Progenitor cell of endocrine pancreas (in vitro differentiated cells): ENCODE measurements at regions not wholly inside any gene's neighbourhood (a gene's known extent, or its start where the extent isn't known, plus 50 kb on each side); places are given as distances from the start of the nearest gene placed in this dataset.
A peak's percentile ranks its signal among the peaks of the same experiment; 100 is the strongest.

ENCODE experiments used
- DNase-seq: peaks from one replicate; pipeline ENCODE4 v3.0.0; 2021; ENCODE audit warnings: low spot score; ENCODE audit not compliant: unreplicated experiment
- H3K27ac Mint-ChIP-seq: 2 replicates; pipeline ENCODE4 v1.8.0; 2021; ENCODE audit warnings: mild to moderate bottlenecking, moderate library complexity, mixed read lengths
- H3K27me3 Mint-ChIP-seq: 2 replicates; pipeline ENCODE4 v1.8.0; 2021; ENCODE audit warnings: mixed read lengths
- H3K36me3 Mint-ChIP-seq: 2 replicates; pipeline ENCODE4 v1.8.0; 2022; ENCODE audit warnings: mixed read lengths; ENCODE audit not compliant: insufficient read depth
- H3K4me1 Mint-ChIP-seq: 2 replicates; pipeline ENCODE4 v1.8.0; 2021; ENCODE audit warnings: low read depth, mixed read lengths
- H3K4me3 Mint-ChIP-seq: 2 replicates; pipeline ENCODE4 v1.8.0; 2021; ENCODE audit warnings: low read depth, mild to moderate bottlenecking, moderate library complexity, mixed read lengths
- H3K9me3 Mint-ChIP-seq: 2 replicates; pipeline ENCODE4 v1.8.0; 2021; ENCODE audit warnings: low read depth, mixed read lengths
- TF ChIP-seq, protein P1 (sequence below): fragments of 200-600 bp; sonication (generic); IDR thresholded peaks from one replicate; pipeline ENCODE4 v1.5.0; 2021; ENCODE audit warnings: antibody characterized with exemption, mild to moderate bottlenecking; ENCODE audit not compliant: unreplicated experiment

DNA sequence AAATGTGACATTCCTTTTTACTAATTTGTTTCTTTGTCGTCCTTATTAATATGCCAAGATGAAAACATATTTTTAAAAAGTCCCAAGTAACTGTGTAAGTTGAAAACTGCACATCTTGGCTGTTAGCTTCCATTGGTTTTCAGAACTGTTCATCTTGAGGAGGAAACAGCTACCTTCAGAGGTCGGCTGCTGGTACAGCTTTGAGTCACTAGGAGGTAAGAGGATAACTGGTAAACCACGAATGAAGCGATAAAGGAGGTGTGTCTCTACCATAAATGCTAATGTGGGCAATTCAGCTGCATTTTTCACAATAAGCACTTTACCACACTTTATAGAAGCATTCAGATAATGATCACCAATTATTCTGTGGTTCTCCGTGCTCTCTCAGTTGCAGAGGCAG lies 137.5 kb upstream of the KRAS start:
- H3K27ac Mint-ChIP-seq, result no peak overlapping the region
- no peak overlapping the region for H3K4me3 Mint-ChIP-seq
- peaks cover 3% of the 10 kb centered on the region for H3K9me3 Mint-ChIP-seq
- peaks cover 7% of the 10 kb centered on the region for H3K27me3 Mint-ChIP-seq
- TF ChIP-seq, protein P1, sequence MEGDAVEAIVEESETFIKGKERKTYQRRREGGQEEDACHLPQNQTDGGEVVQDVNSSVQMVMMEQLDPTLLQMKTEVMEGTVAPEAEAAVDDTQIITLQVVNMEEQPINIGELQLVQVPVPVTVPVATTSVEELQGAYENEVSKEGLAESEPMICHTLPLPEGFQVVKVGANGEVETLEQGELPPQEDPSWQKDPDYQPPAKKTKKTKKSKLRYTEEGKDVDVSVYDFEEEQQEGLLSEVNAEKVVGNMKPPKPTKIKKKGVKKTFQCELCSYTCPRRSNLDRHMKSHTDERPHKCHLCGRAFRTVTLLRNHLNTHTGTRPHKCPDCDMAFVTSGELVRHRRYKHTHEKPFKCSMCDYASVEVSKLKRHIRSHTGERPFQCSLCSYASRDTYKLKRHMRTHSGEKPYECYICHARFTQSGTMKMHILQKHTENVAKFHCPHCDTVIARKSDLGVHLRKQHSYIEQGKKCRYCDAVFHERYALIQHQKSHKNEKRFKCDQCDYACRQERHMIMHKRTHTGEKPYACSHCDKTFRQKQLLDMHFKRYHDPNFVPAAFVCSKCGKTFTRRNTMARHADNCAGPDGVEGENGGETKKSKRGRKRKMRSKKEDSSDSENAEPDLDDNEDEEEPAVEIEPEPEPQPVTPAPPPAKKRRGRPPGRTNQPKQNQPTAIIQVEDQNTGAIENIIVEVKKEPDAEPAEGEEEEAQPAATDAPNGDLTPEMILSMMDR, result no peak
- H3K36me3 Mint-ChIP-seq, result no peaks in the 10 kb centered on the region
- no peak for DNase-seq
- H3K4me1 Mint-ChIP-seq, result peaks cover 23% of the 10 kb centered on the region

DNA sequence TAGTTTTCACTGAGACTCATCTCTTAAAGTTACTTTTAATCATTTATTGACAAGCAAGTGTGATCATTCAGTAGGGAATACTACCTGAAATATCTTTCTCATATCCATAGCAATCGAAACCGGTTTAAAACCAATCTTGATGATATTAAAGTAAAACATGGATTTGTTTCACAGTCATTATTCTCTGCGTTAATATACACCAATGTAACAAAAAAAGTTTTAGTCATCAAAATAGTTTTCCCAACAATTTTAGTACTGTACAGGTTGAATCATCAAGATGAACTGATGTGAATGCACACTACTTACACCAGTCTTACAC lies 137.0 kb upstream of the KRAS start:
- H3K36me3 Mint-ChIP-seq, result no peaks in the 10 kb centered on the region
- peak overlapping the region; percentile 88 for H3K27ac Mint-ChIP-seq
- peaks cover 24% of the 10 kb centered on the region for H3K4me1 Mint-ChIP-seq
- peak overlapping the region; percentile 63 for H3K4me3 Mint-ChIP-seq
- peaks cover 3% of the 10 kb centered on the region for H3K9me3 Mint-ChIP-seq
- peaks cover 11% of the 10 kb centered on the region for H3K27me3 Mint-ChIP-seq
- DNase-seq, result no peak
- TF ChIP-seq, protein P1, result no peak

DNA sequence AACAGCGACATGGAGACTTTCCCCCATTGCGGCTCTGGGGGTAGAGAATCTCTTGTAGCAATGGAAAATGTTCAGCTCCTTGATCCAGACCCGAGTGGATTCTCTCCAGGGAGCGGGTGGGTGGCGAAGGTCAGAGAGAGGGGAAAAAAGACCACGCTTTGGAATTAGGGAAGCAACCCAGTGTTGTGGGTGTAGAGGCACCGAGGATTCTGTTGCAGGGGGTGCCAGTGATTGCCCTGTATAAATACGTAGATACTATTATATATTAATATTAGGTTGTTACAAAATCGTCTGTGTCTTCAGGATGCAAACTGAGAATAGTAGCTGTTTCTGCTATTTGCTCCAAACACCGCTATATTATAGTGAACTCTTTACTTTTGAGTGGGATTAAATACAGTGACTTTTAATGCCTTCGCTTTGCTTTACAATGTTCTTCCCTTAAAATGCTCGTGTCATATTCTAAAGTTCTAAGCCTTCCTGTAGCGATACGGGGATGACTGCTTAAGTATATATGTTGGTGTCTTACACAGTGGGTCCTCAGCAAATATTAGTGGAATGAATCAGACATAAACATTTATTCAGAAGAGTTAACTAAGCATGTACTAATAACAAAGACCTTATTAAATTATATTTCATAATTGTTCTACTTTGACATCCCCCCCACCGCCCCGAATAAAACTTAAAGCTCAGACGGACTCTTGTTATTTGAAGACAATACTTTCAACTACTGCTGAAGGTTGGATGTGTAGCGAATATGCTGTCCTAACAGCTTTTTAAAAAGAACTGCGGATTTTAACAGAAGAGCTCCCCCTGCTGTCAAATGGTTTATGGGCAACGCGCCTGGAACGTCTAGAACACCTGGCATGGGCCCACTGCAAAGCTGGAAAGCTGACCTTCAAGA lies 136.4 kb upstream of the KRAS start:
- DNase-seq, result peak; percentile 70
- Mint-ChIP-seq H3K27ac (peak overlapping the region; percentile 99), H3K4me1 (peaks cover 26% of the 10 kb centered on the region), H3K36me3 (no peaks in the 10 kb centered on the region), H3K4me3 (peak overlapping the region; percentile 93), H3K9me3 (peaks cover under 1% of the 10 kb centered on the region), H3K27me3 (peaks cover 16% of the 10 kb centered on the region)
- TF ChIP-seq, protein P1, result peak; percentile 95

DNA sequence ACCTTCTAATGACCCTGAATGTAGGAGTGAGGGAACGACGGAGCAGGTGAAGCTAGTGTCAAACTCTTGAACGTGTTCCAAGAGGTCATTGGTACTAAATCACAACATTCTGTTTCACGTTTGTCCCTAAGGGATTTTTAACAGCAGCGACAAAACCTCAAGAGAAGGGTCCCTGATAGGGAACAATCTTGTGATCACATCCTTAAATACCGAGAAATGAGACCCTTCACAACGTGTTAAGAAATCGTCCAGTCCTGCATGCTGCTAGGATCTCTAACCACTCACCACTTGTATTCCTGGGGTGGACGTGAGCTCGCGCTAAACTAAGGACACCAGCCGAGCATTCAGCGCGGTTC lies 134.1 kb upstream of the KRAS start:
- TF ChIP-seq, protein P1, result no peak
- H3K27me3 Mint-ChIP-seq, result peaks cover 18% of the 10 kb centered on the region
- H3K4me1 Mint-ChIP-seq, result peaks cover 26% of the 10 kb centered on the region
- no peak for DNase-seq
- H3K27ac Mint-ChIP-seq, result peak overlapping the region; percentile 99
- H3K9me3 Mint-ChIP-seq, result no peaks in the 10 kb centered on the region
- no peaks in the 10 kb centered on the region for H3K36me3 Mint-ChIP-seq
- peak overlapping the region; percentile 93 for H3K4me3 Mint-ChIP-seq

DNA sequence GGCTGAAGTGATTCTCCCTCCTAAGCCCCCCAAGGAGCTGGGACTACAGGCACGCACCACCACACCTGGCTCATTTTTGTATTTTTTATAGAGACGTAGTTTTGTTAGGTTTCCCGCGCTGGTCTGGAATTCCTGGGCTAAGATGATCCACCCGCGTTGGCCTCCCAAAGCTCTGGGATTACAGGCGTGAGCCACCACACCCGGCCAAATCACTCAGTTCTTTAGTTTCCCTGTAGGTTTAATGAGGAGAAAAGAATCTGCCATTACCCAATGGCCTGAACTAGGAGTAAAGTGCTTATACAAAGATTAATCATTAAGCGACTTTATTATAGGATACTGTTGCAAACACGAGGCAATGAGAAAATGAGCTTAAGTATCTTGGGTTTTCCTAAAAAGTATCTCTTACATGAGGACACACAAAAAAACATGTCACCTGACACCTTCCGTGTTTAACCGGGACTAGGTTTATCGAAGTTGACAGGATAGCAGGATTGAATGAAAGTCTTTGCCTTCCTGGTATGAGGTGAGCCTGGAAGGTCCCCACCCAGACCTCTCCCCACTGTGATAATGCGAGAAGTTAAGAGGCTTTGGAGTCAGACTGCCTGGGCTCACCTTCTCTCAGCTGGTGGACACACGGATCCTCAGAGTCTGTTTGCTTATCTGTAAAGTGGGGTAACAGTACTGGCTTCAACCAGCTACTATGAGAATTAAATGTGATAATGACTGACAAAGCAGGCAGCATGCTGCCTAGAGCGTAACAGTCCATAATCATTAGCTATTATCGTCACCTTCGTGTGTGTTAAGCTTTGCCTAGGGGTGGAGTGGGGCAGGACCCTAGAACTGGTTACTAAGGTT lies 133.5 kb upstream of the KRAS start:
- no peak for DNase-seq

More for the DNA sequence above, 133.5 kb upstream of the KRAS start:
- Mint-ChIP-seq H3K27me3 (peaks cover 18% of the 10 kb centered on the region), H3K9me3 (no peaks in the 10 kb centered on the region), H3K27ac (peak overlapping the region; percentile 99), H3K36me3 (no peaks in the 10 kb centered on the region), H3K4me3 (peak overlapping the region; percentile 93), H3K4me1 (peaks cover 26% of the 10 kb centered on the region)
- TF ChIP-seq, protein P1, result no peak
